GM12878 (cell line): ENCODE measurements at regions not wholly inside any gene's neighbourhood (a gene's known extent, or its start where the extent isn't known, plus 50 kb on each side); places are given as distances from the start of the nearest gene placed in this dataset.
A peak's percentile ranks its signal among the peaks of the same experiment; 100 is the strongest.

Source experiments
- BCL11A ChIP-seq: IDR thresholded peaks from 2 replicates; pipeline ENCODE4 v1.6.1; 2011; ENCODE audit warnings: low read depth, low read length
- CBFB ChIP-seq: IDR thresholded peaks from 2 replicates; pipeline ENCODE4 v1.6.1; 2016; ENCODE audit warnings: antibody characterized with exemption, low read depth
- CUX1 ChIP-seq: IDR thresholded peaks from 2 replicates; pipeline ENCODE4 v1.6.1; 2012; ENCODE audit warnings: improper control_type of control experiment, low read depth, low read length; ENCODE audit not compliant: insufficient replicate concordance
- ETV6 ChIP-seq, 2 experiments: fragments of 450-650 bp in 1 of 2; IDR thresholded peaks in 1 of 2; conservative IDR thresholded peaks in 1 of 2; 2 replicates each; pipeline ENCODE4 v1.6.1; 2014; ENCODE audit warnings: antibody characterized with exemption in 1 of 2, borderline replicate concordance in 1 of 2, low read depth in 1 of 2, mild to moderate bottlenecking in 1 of 2, moderate library complexity in 1 of 2
- JUNB ChIP-seq: IDR thresholded peaks from 2 replicates; pipeline ENCODE4 v1.6.1; 2016; ENCODE audit warnings: antibody characterized with exemption, mild to moderate bottlenecking
- LARP7 ChIP-seq: fragments of 450-650 bp; IDR thresholded peaks from 2 replicates; pipeline ENCODE4 v1.6.1; 2017; ENCODE audit warnings: mild to moderate bottlenecking
- NR2C2 ChIP-seq: IDR thresholded peaks from 2 replicates; pipeline ENCODE4 v1.6.1; 2011; ENCODE audit warnings: borderline replicate concordance, low read depth; ENCODE audit not compliant: control insufficient read depth, insufficient read length
- NRF1 ChIP-seq: conservative IDR thresholded peaks from 2 replicates; pipeline ENCODE4 v1.6.1; 2011; ENCODE audit warnings: mild to moderate bottlenecking, low read depth, low read length, improper control_type of control experiment
- PAX8 ChIP-seq: fragments of 450-650 bp; IDR thresholded peaks from 2 replicates; pipeline ENCODE4 v1.6.1; 2017; ENCODE audit warnings: mild to moderate bottlenecking, moderate library complexity
- RAD21 ChIP-seq: IDR thresholded peaks from 2 replicates; pipeline ENCODE4 v1.6.1; 2011; ENCODE audit warnings: mild to moderate bottlenecking, low read depth, low read length, moderate library complexity; ENCODE audit not compliant: insufficient read depth
- RB1 ChIP-seq: fragments of 450-650 bp; formaldehyde crosslinking; IDR thresholded peaks from 2 replicates; pipeline ENCODE4 v1.6.1; 2017; ENCODE audit warnings: mild to moderate bottlenecking, borderline replicate concordance
- SMAD5 ChIP-seq: IDR thresholded peaks from 2 replicates; pipeline ENCODE4 v1.6.1; 2016; ENCODE audit warnings: antibody characterized with exemption, low read depth
- SMARCA5 ChIP-seq: fragments of 450-650 bp; IDR thresholded peaks from 2 replicates; pipeline ENCODE4 v1.6.1; 2017; ENCODE audit warnings: mild to moderate bottlenecking
- SP1 ChIP-seq: IDR thresholded peaks from one replicate; pipeline ENCODE4 v1.6.1; 2011; ENCODE audit warnings: low read depth, low read length
- STAT1 ChIP-seq: fragments of 450-650 bp; conservative IDR thresholded peaks from 2 replicates; pipeline ENCODE4 v1.6.1; 2014; ENCODE audit warnings: antibody characterized with exemption, mild to moderate bottlenecking
- TBL1XR1 ChIP-seq: IDR thresholded peaks from 2 replicates; pipeline ENCODE4 v1.6.1; 2012; ENCODE audit warnings: low read depth, low read length, improper control_type of control experiment
- WRNIP1 ChIP-seq: IDR thresholded peaks from 2 replicates; pipeline ENCODE4 v1.6.1; 2011; ENCODE audit warnings: low read depth, low read length, improper control_type of control experiment, borderline replicate concordance
- ZBTB11 ChIP-seq: fragments of 450-650 bp; formaldehyde crosslinking; IDR thresholded peaks from 2 replicates; pipeline ENCODE4 v1.5.0; 2022; ENCODE audit warnings: mild to moderate bottlenecking, missing genetic modification characterization
- ZBTB4 ChIP-seq: fragments of 450-650 bp; formaldehyde crosslinking; IDR thresholded peaks from 2 replicates; pipeline ENCODE4 v1.4.0; 2022; ENCODE audit warnings: mild to moderate bottlenecking, moderate library complexity
- ZNF384 ChIP-seq: IDR thresholded peaks from 2 replicates; pipeline ENCODE4 v1.6.1; 2012; ENCODE audit warnings: low read depth, mild to moderate bottlenecking, low read length, improper control_type of control experiment, borderline replicate concordance

DNA sequence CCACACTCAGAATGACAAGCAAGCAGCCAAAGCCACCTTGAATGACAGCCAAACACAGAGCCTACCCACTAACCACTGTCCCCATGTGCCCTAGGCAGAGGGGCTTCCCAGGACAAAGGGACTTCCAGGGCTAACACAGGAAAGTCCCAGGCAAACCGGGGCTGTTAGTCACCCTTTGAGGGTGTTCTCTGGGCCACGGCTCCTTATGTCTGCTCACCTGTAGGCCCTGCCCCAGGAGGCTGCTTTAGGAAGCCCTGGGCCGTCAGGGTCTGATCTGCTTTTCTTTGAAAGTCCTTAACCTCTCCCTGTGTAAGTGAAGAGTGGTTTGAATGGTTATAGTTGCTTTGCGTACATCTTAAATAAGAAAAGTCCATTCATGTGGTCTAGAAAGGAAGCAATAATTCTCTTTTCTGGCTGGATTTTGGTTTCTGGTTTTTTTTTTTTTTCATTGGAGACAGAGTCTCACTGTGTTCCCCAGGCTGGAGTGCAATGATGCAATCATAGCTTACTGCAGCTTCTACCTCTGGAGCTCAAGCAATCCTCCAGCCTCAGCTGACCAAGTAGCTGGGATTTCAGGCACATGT is 161.4 kb downstream of the EFNB2 start (continued):
- TF ChIP-seq ZBTB4 (CRISPR knock-in tag) (no peak), ZBTB11 (CRISPR knock-in tag) (no peak), STAT1 (no peak), JUNB (no peak), CUX1 (peak; percentile 5), NRF1 (no peak), RB1 (no peak), PAX8 (no peak), SP1 (peak; percentile 46), LARP7 (no peak), SMARCA5 (no peak), SMAD5 (no peak), ZNF384 (peak; percentile 65; the same call in 1 of the 2 replicates), BCL11A (peak; percentile 86), WRNIP1 (no peak), ETV6 (conservative IDR thresholded peaks at IDR 0.05 in 1 of 2, IDR thresholded peaks at IDR 0.05 in 1 of 2; ENCODE audit: borderline replicate concordance in 1 of 2, low read depth in 1 of 2) (no peak), TBL1XR1 (no peak), NR2C2 (no peak), CBFB (no peak), RAD21 (no peak)
